Hematopoietic multipotent progenitor cell treated with erythropoietin and hydrocortisone succinate and interleukin-3 and kit ligand, for 15 days (in vitro differentiated cells): ENCODE measurements at regions not wholly inside any gene's neighbourhood (a gene's known extent, or its start where the extent isn't known, plus 50 kb on each side); places are given as distances from the start of the nearest gene placed in this dataset.

Experiments used
- DNase-seq: peaks from one replicate; pipeline ENCODE4 v3.0.0-alpha.2; 2015; ENCODE audit warnings: low spot score

- no peak for DNase-seq
Observed at GRCh38 chr4:140316799-140317198, 56.6 kb upstream of the SCOC start.

- no peak for DNase-seq
Observed at GRCh38 chr4:140315970-140316369, 57.5 kb upstream of the SCOC start.

GRCh38 chr4:140315438-140315837 lies 58.0 kb upstream of the SCOC start:
- DNase-seq, result no peak

GRCh38 chr4:140315019-140315418 lies 58.4 kb upstream of the SCOC start:
- DNase-seq, result no peak

GRCh38 chr4:140312100-140312499 lies 61.3 kb upstream of the SCOC start:
- no peak for DNase-seq

- DNase-seq, result no peak
Observed at GRCh38 chr4:140311257-140311835, 62.1 kb upstream of the SCOC start.

- DNase-seq, result no peak
Observed at GRCh38 chr4:140309124-140309870, 64.1 kb upstream of the SCOC start.

GRCh38 chr4:140308366-140309123 lies 64.9 kb upstream of the SCOC start:
- no peak for DNase-seq

GRCh38 chr4:140305053-140305452 lies 68.4 kb upstream of the SCOC start:
- no peak for DNase-seq

- no peak for DNase-seq
Observed at GRCh38 chr4:140304346-140304745, 69.1 kb upstream of the SCOC start.

GRCh38 chr4:140302151-140302859 lies 71.1 kb upstream of the SCOC start:
- DNase-seq, result no peak

- no peak for DNase-seq
Observed at GRCh38 chr4:140300271-140300970, 73.0 kb upstream of the SCOC start.

- DNase-seq, result no peak
Observed at GRCh38 chr4:140298001-140298400, 75.4 kb upstream of the SCOC start.

- DNase-seq, result no peak
Observed at GRCh38 chr4:140297221-140297570, 76.2 kb upstream of the SCOC start.

- DNase-seq, result no peak
Observed at GRCh38 chr4:140296335-140297220, 76.9 kb upstream of the SCOC start.

- DNase-seq, result no peak
Observed at GRCh38 chr4:140293979-140294378, 79.5 kb upstream of the SCOC start.

GRCh38 chr4:140291259-140291658 lies 82.2 kb upstream of the SCOC start:
- DNase-seq, result no peak

GRCh38 chr4:140289486-140289885 lies 84.0 kb upstream of the SCOC start:
- no peak for DNase-seq

- no peak for DNase-seq
Observed at GRCh38 chr4:140286456-140286855, 87.0 kb upstream of the SCOC start.

GRCh38 chr4:140284456-140284855 lies 89.0 kb upstream of the SCOC start:
- DNase-seq, result no peak
